ENCODE measurements at regions not wholly inside any gene's neighbourhood (a gene's known extent, or its start where the extent isn't known, plus 50 kb on each side); places are given as distances from the start of the nearest gene placed in this dataset.

- no peak for TF ChIP-seq CTCF (IDR thresholded peaks at IDR 0.05 in 4 of 5, conservative IDR thresholded peaks at IDR 0.05 in 1 of 5)
- TF ChIP-seq POLR2A (IDR thresholded peaks at IDR 0.05), result no peak
Observed at GRCh38 chr12:47297993-47298392, 218.2 kb upstream of the AMIGO2 start.

Measured in gastrocnemius medialis (tissue), 4 donors.